HEK293 (cell line): ENCODE measurements at regions not wholly inside any gene's neighbourhood (a gene's known extent, or its start where the extent isn't known, plus 50 kb on each side); places are given as distances from the start of the nearest gene placed in this dataset.

Experiments used
- HIC1 ChIP-seq: fragments of 450-650 bp; formaldehyde crosslinking; IDR thresholded peaks from 2 replicates; pipeline ENCODE4 v1.5.1; 2016; ENCODE audit warnings: missing biosample characterization, missing genetic modification characterization
- MZF1 ChIP-seq: fragments of 450-650 bp; formaldehyde crosslinking; IDR thresholded peaks from 2 replicates; pipeline ENCODE4 v1.5.1; 2017; ENCODE audit warnings: missing biosample characterization, missing genetic modification characterization, borderline replicate concordance
- OSR2 ChIP-seq: fragments of 450-650 bp; formaldehyde crosslinking; IDR thresholded peaks from 2 replicates; pipeline ENCODE4 v1.5.1; 2016; ENCODE audit warnings: missing biosample characterization, missing genetic modification characterization
- SCRT1 ChIP-seq: fragments of 450-650 bp; formaldehyde crosslinking; IDR thresholded peaks from 2 replicates; pipeline ENCODE4 v1.5.1; 2016; ENCODE audit warnings: missing biosample characterization, missing genetic modification characterization, borderline replicate concordance
- SP7 ChIP-seq: fragments of 450-650 bp; formaldehyde crosslinking; IDR thresholded peaks from 2 replicates; pipeline ENCODE4 v1.5.1; 2016; ENCODE audit warnings: missing biosample characterization, missing genetic modification characterization
- ZBTB48 ChIP-seq: fragments of 450-650 bp; formaldehyde crosslinking; IDR thresholded peaks from 2 replicates; pipeline ENCODE4 v1.5.1; 2016; ENCODE audit warnings: missing biosample characterization, missing genetic modification characterization
- ZBTB49 ChIP-seq: fragments of 450-650 bp; formaldehyde crosslinking; IDR thresholded peaks from 2 replicates; pipeline ENCODE4 v1.5.1; 2016; ENCODE audit warnings: missing biosample characterization, missing genetic modification characterization, low read depth
- ZNF138 ChIP-seq: fragments of 450-650 bp; formaldehyde crosslinking; IDR thresholded peaks from 2 replicates; pipeline ENCODE4 v1.5.1; 2016; ENCODE audit warnings: missing biosample characterization, missing genetic modification characterization, borderline replicate concordance
- ZNF324 ChIP-seq: fragments of 450-650 bp; formaldehyde crosslinking; IDR thresholded peaks from 2 replicates; pipeline ENCODE4 v1.5.1; 2016; ENCODE audit warnings: missing biosample characterization, missing genetic modification characterization
- ZNF398 ChIP-seq: fragments of 450-650 bp; formaldehyde crosslinking; IDR thresholded peaks from 2 replicates; pipeline ENCODE4 v1.5.1; 2017; ENCODE audit warnings: missing biosample characterization, missing genetic modification characterization
- ZNF514 ChIP-seq: fragments of 450-650 bp; formaldehyde crosslinking; IDR thresholded peaks from 2 replicates; pipeline ENCODE4 v1.5.1; 2016; ENCODE audit warnings: missing biosample characterization, missing genetic modification characterization
- ZNF521 ChIP-seq: fragments of 450-650 bp; formaldehyde crosslinking; IDR thresholded peaks from 2 replicates; pipeline ENCODE4 v1.5.1; 2017; ENCODE audit warnings: missing biosample characterization, mild to moderate bottlenecking, missing genetic modification characterization
- ZNF529 ChIP-seq: fragments of 450-650 bp; formaldehyde crosslinking; IDR thresholded peaks from 2 replicates; pipeline ENCODE4 v1.5.1; 2017; ENCODE audit warnings: missing genetic modification characterization, missing biosample characterization; ENCODE audit not compliant: insufficient replicate concordance
- ZNF544 ChIP-seq: fragments of 450-650 bp; formaldehyde crosslinking; IDR thresholded peaks from 2 replicates; pipeline ENCODE4 v1.5.0; 2017; ENCODE audit warnings: missing biosample characterization, missing genetic modification characterization
- ZNF621 ChIP-seq: fragments of 450-650 bp; formaldehyde crosslinking; IDR thresholded peaks from 2 replicates; pipeline ENCODE4 v1.5.1; 2017; ENCODE audit warnings: missing biosample characterization, missing genetic modification characterization
- ZNF692 ChIP-seq: fragments of 450-650 bp; formaldehyde crosslinking; IDR thresholded peaks from 2 replicates; pipeline ENCODE4 v1.5.1; 2016; ENCODE audit warnings: missing biosample characterization, missing genetic modification characterization
- ZNF76 ChIP-seq: fragments of 450-650 bp; formaldehyde crosslinking; IDR thresholded peaks from 2 replicates; pipeline ENCODE4; 2016; ENCODE audit warnings: low read depth, missing biosample characterization, missing genetic modification characterization, borderline replicate concordance
- ZNF837 ChIP-seq: fragments of 450-650 bp; formaldehyde crosslinking; IDR thresholded peaks from 2 replicates; pipeline ENCODE4 v1.5.1; 2016; ENCODE audit warnings: missing biosample characterization, missing genetic modification characterization
- ZXDB ChIP-seq: fragments of 450-650 bp; formaldehyde crosslinking; IDR thresholded peaks from 2 replicates; pipeline ENCODE4 v1.5.1; 2016; ENCODE audit warnings: missing biosample characterization, missing genetic modification characterization
- TF ChIP-seq, protein P1 (sequence below): fragments of 450-650 bp; formaldehyde crosslinking; conservative IDR thresholded peaks from 2 replicates; pipeline ENCODE4 v1.5.1; 2016; ENCODE audit warnings: low read depth, missing biosample characterization, missing genetic modification characterization
- TF ChIP-seq, protein P2 (sequence below): fragments of 450-650 bp; formaldehyde crosslinking; IDR thresholded peaks from 2 replicates; pipeline ENCODE4 v1.5.1; 2016; ENCODE audit warnings: missing biosample characterization, missing genetic modification characterization, borderline replicate concordance
- TF ChIP-seq, protein P3 (sequence below): fragments of 450-650 bp; IDR thresholded peaks from 2 replicates; pipeline ENCODE4 v1.5.1; 2018; ENCODE audit warnings: missing biosample characterization, missing genetic modification characterization

DNA sequence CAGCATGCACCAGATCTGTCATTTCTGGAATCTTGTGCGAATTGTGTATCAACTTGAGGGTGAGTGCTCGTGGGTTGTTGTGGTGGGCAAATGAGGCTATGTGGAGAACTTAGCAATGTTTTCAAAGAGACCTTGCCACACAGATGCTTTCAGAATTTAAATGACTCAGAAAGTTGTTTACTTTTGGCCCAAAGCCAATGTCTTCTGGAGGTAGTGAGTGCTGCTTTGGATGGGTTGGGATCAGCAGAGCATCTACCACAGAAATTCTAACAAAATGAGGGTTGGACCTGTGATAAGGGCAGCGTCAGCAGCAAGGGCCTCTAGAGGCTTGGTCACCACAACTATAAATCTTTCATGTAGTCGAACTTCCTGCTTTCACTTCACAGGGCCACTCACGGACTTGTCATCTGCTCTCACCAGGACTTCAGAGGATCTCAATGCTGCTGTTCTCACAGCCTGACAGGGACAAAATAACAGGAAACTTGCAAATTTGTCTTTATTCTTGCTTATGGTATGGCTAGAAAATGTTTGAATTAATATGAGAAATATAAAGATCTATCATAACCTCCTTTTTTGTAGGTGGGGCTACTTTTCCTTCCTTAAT lies 111.4 kb downstream of the DACT1 start (continued):
- TF ChIP-seq, protein P1, sequence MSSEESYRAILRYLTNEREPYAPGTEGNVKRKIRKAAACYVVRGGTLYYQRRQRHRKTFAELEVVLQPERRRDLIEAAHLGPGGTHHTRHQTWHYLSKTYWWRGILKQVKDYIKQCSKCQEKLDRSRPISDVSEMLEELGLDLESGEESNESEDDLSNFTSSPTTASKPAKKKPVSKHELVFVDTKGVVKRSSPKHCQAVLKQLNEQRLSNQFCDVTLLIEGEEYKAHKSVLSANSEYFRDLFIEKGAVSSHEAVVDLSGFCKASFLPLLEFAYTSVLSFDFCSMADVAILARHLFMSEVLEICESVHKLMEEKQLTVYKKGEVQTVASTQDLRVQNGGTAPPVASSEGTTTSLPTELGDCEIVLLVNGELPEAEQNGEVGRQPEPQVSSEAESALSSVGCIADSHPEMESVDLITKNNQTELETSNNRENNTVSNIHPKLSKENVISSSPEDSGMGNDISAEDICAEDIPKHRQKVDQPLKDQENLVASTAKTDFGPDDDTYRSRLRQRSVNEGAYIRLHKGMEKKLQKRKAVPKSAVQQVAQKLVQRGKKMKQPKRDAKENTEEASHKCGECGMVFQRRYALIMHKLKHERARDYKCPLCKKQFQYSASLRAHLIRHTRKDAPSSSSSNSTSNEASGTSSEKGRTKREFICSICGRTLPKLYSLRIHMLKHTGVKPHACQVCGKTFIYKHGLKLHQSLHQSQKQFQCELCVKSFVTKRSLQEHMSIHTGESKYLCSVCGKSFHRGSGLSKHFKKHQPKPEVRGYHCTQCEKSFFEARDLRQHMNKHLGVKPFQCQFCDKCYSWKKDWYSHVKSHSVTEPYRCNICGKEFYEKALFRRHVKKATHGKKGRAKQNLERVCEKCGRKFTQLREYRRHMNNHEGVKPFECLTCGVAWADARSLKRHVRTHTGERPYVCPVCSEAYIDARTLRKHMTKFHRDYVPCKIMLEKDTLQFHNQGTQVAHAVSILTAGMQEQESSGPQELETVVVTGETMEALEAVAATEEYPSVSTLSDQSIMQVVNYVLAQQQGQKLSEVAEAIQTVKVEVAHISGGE: no peak
- peak; percentile 50; the same call in 1 of the 2 replicates for TF ChIP-seq ZXDB
- 0 out of 2 replicates have a peak, but pooled peaks have one; percentile 28 for TF ChIP-seq ZNF398 (tag by site-specific recombination)
- TF ChIP-seq ZNF138 (tag by site-specific recombination): no peak
- TF ChIP-seq, protein P2, sequence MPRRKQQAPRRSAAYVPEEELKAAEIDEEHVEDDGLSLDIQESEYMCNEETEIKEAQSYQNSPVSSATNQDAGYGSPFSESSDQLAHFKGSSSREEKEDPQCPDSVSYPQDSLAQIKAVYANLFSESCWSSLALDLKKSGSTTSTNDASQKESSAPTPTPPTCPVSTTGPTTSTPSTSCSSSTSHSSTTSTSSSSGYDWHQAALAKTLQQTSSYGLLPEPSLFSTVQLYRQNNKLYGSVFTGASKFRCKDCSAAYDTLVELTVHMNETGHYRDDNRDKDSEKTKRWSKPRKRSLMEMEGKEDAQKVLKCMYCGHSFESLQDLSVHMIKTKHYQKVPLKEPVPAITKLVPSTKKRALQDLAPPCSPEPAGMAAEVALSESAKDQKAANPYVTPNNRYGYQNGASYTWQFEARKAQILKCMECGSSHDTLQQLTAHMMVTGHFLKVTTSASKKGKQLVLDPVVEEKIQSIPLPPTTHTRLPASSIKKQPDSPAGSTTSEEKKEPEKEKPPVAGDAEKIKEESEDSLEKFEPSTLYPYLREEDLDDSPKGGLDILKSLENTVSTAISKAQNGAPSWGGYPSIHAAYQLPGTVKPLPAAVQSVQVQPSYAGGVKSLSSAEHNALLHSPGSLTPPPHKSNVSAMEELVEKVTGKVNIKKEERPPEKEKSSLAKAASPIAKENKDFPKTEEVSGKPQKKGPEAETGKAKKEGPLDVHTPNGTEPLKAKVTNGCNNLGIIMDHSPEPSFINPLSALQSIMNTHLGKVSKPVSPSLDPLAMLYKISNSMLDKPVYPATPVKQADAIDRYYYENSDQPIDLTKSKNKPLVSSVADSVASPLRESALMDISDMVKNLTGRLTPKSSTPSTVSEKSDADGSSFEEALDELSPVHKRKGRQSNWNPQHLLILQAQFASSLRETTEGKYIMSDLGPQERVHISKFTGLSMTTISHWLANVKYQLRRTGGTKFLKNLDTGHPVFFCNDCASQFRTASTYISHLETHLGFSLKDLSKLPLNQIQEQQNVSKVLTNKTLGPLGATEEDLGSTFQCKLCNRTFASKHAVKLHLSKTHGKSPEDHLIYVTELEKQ (tag by site-specific recombination): peak; percentile 67; the same call in 1 of the 2 replicates
- TF ChIP-seq ZBTB48 (tag by site-specific recombination): no peak
- TF ChIP-seq ZNF521: no peak
- no peak for TF ChIP-seq ZNF837
- TF ChIP-seq ZNF621 (tag by site-specific recombination): no peak
- TF ChIP-seq ZNF514 (tag by site-specific recombination): no peak
- TF ChIP-seq ZNF324 (tag by site-specific recombination): no peak
- peak; percentile 56; the same call in 1 of the 2 replicates for TF ChIP-seq ZNF692 (tag by site-specific recombination)
- TF ChIP-seq ZNF529: no peak
- 0 out of 2 replicates have a peak, but pooled peaks have one; percentile 42 for TF ChIP-seq MZF1 (tag by site-specific recombination)
- no peak for TF ChIP-seq ZNF76 (tag by site-specific recombination)
- no peak for TF ChIP-seq HIC1 (tag by site-specific recombination)
- TF ChIP-seq SP7 (tag by site-specific recombination): peak; percentile 74
- no peak for TF ChIP-seq ZBTB49 (tag by site-specific recombination)
- peak; percentile 79 for TF ChIP-seq OSR2 (tag by site-specific recombination)
- TF ChIP-seq, protein P3, sequence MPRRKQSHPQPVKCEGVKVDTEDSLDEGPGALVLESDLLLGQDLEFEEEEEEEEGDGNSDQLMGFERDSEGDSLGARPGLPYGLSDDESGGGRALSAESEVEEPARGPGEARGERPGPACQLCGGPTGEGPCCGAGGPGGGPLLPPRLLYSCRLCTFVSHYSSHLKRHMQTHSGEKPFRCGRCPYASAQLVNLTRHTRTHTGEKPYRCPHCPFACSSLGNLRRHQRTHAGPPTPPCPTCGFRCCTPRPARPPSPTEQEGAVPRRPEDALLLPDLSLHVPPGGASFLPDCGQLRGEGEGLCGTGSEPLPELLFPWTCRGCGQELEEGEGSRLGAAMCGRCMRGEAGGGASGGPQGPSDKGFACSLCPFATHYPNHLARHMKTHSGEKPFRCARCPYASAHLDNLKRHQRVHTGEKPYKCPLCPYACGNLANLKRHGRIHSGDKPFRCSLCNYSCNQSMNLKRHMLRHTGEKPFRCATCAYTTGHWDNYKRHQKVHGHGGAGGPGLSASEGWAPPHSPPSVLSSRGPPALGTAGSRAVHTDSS (tag by site-specific recombination): no peak
- TF ChIP-seq SCRT1 (tag by site-specific recombination): no peak
- TF ChIP-seq ZNF544 (tag by site-specific recombination): no peak
